Peyer's patch (tissue), 4 donors: ENCODE measurements at regions not wholly inside any gene's neighbourhood (a gene's known extent, or its start where the extent isn't known, plus 50 kb on each side); places are given as distances from the start of the nearest gene placed in this dataset.

ENCODE experiments used
- DNase-seq, 3 donors: peaks; one replicate each; pipeline ENCODE4 v3.0.0-alpha.2; 2017 to 2019
- H3K27ac ChIP-seq, 4 donors: fragments of 200-600 bp; sonication (generic); one replicate each; pipeline ENCODE4 v1.5.1; 2016 to 2019
- H3K27me3 ChIP-seq, 2 donors: fragments of 200-600 bp; sonication (generic); one replicate each; pipeline ENCODE4 v1.5.1; 2019
- H3K36me3 ChIP-seq, 3 donors: fragments of 200-600 bp; sonication (generic); one replicate each; pipeline ENCODE4 v1.5.1; 2016 to 2019
- H3K4me1 ChIP-seq, 4 donors: fragments of 200-600 bp; sonication (generic); one replicate each; pipeline ENCODE4 v1.5.1; 2016 to 2019
- H3K4me3 ChIP-seq, 4 donors: fragments of 200-600 bp; sonication (generic); 1 replicate in 3 of 4; 2 replicates in 1 of 4; pipeline ENCODE4 v1.5.1; 2016 to 2019; ENCODE audit warnings: mild to moderate bottlenecking in 1 of 4
- H3K9me3 ChIP-seq, 4 donors: fragments of 200-600 bp; sonication (generic); one replicate each; pipeline ENCODE4 v1.5.1; 2016 to 2019; ENCODE audit warnings: mild to moderate bottlenecking in 1 of 4
- CTCF ChIP-seq, 6 experiments: fragments of 450-650 bp in 4 of 6; fragments of 200-600 bp in 2 of 6; sonication (generic) in 1 of 6; IDR thresholded peaks; one replicate each; pipeline ENCODE4 v1.5.1; 2017 to 2019; ENCODE audit warnings: antibody characterized with exemption in 6 of 6, mild to moderate bottlenecking in 3 of 6, moderate library complexity in 1 of 6
- POLR2A ChIP-seq, 2 donors: fragments of 450-650 bp; IDR thresholded peaks; one replicate each; pipeline ENCODE4 v1.5.1; 2017; ENCODE audit warnings: antibody characterized with exemption in 2 of 2, mild to moderate bottlenecking in 2 of 2, moderate library complexity in 2 of 2

DNA sequence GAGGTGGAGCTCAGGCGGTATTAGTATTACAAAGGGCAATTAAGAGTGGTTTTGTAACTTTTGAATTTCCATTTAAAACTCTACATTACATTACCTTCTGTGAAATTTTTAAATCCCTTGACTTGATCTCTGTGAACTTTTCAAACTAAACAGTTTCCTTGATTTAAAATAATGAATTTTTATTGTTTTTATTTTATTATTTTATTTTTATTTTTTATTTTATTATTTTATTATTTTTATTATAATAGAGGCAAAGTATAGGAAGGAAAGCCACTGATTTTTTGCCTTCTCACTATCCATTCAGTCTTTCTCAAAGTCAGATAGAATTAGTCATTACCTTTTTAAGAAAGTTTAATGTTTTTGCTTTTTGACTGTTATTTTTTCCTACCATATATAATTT is 1248.1 kb upstream of the SLC10A2 start:
- TF ChIP-seq POLR2A (IDR thresholded peaks at IDR 0.05) (no peak), CTCF (IDR thresholded peaks at IDR 0.05) (no peak)
- no peak overlapping the region for H3K4me3 ChIP-seq
- H3K27ac ChIP-seq: no peak overlapping the region
- no peaks in the 10 kb centered on the region for H3K9me3 ChIP-seq
- H3K4me1 ChIP-seq: no peaks in the 10 kb centered on the region
- H3K36me3 ChIP-seq: no peaks in the 10 kb centered on the region
- H3K27me3 ChIP-seq: no peaks in the 10 kb centered on the region
- no peak for DNase-seq

DNA sequence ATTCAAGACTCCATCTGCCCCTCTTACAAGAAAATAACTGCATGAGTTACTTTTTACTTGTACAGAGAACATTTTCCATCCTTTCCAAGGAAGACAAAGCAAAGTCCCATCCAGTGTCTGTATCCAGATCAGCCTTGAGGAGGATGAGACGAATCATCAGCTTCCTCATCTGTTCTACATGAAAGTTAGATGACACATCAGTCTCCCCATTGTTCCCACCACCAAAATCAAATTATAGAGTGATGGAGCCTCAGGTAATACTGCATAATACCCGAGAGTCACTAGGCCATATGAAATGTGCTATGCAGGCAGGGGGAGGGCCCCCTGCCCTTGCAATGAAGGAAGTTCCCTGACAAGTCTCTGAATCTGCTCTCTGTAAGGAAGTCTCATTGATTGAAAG is 1244.6 kb upstream of the SLC10A2 start:
- TF ChIP-seq CTCF (IDR thresholded peaks at IDR 0.05): no peak
- no peak for TF ChIP-seq POLR2A (IDR thresholded peaks at IDR 0.05)
- Histone ChIP-seq H3K4me3 (no peak overlapping the region), H3K4me1 (no peaks in the 10 kb centered on the region), H3K27me3 (no peaks in the 10 kb centered on the region), H3K9me3 (no peaks in the 10 kb centered on the region), H3K27ac (no peak overlapping the region), H3K36me3 (no peaks in the 10 kb centered on the region)
- DNase-seq: no peak

- Histone ChIP-seq H3K27me3 (no peaks in the 10 kb centered on the region), H3K27ac (no peak overlapping the region), H3K9me3 (no peaks in the 10 kb centered on the region), H3K36me3 (no peaks in the 10 kb centered on the region), H3K4me3 (no peak overlapping the region), H3K4me1 (no peaks in the 10 kb centered on the region)
- TF ChIP-seq CTCF (IDR thresholded peaks at IDR 0.05): no peak
- no peak for TF ChIP-seq POLR2A (IDR thresholded peaks at IDR 0.05)
- DNase-seq: no peak
These were observed 1243.2 kb upstream of the SLC10A2 start for GRCh38 chr13:104309431-104309830.

DNA sequence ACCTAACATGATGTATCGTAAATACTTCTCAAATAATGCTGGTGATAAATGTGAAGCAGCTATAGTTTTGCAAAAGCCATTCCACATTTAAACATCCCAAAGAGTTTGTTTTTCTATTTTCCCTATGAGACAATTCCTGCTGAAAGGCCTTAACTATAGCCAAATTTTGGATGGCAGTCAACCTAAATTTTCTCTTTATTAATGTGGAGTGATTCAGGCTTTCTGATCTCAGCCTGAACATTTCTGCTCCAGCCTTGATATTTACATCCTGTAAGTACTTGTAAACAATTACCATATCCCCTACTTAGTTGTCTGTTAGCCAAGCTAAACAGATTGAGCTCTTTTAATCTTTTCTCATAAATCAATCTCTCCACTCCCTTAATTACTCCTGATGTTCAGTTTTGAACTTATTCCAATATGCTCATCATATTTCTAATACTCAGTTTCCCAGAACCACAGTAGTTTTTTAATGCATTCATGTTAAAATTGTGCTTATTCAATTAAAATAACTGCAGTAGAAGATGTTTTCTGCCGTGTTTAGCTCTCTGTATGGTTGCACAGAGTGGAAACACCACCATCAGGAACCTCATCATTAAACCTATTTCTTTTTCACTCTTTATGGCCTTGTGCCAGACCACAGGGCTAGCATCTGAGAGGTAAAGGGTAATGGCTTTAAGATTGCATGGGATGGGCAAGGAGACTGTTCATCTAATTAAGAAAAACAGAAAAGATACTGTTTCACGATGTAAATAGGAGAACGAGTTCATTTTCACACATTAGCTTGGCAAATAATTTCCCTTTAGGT is 1235.2 kb upstream of the SLC10A2 start:
- TF ChIP-seq POLR2A (IDR thresholded peaks at IDR 0.05): no peak
- TF ChIP-seq CTCF (IDR thresholded peaks at IDR 0.05): no peak
- H3K4me1 ChIP-seq: no peaks in the 10 kb centered on the region
- no peak overlapping the region for H3K4me3 ChIP-seq
- H3K27ac ChIP-seq: no peak overlapping the region
- no peaks in the 10 kb centered on the region for H3K9me3 ChIP-seq
- no peaks in the 10 kb centered on the region for H3K27me3 ChIP-seq
- no peak for DNase-seq
- no peaks in the 10 kb centered on the region for H3K36me3 ChIP-seq

DNA sequence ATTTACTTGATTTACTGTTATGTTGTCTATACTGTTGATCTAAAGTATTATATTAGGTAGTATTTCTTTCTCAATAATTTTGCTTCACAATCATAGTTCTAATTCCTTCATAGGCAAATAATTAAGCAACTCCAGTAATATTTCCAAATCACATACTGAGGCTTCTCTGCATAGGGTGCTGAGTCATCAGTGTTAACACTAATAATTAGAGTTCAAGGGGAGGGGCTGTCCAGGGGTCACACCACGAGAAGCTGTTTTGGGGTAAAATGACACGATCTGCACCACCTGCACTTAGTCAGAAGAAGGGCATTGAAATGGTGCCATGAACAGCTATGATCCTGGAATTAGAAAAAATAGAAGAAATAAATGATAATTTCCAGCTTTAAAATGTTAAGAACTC is 1230.9 kb upstream of the SLC10A2 start:
- Histone ChIP-seq H3K4me1 (no peaks in the 10 kb centered on the region), H3K27ac (no peak overlapping the region), H3K36me3 (no peaks in the 10 kb centered on the region), H3K4me3 (no peak overlapping the region), H3K27me3 (no peaks in the 10 kb centered on the region), H3K9me3 (no peaks in the 10 kb centered on the region)
- TF ChIP-seq POLR2A (IDR thresholded peaks at IDR 0.05) (no peak), CTCF (IDR thresholded peaks at IDR 0.05) (no peak)
- DNase-seq: no peak
